Mesenchymal stem cell (in vitro differentiated cells and primary cell): ENCODE measurements at regions not wholly inside any gene's neighbourhood (a gene's known extent, or its start where the extent isn't known, plus 50 kb on each side); places are given as distances from the start of the nearest gene placed in this dataset.
"Not testable (repeated sequence)": the region's sequence is repeated elsewhere in the genome, so short reads cannot be mapped to it uniquely, and the experiment has no call there.

ENCODE experiments used
- DNase-seq: peaks from one replicate; pipeline ENCODE4 v3.0.0-alpha.2; 2013
- H2AFZ ChIP-seq: one replicate; pipeline ENCODE4 v1.6.1; 2013; ENCODE audit warnings: low read depth, mild to moderate bottlenecking, control low read depth, inconsistent platforms, low read length, moderate library complexity
- H2AK5ac ChIP-seq: 2 replicates; pipeline ENCODE4 v1.6.1; 2013; ENCODE audit warnings: low read length, moderate library complexity, mild to moderate bottlenecking, inconsistent platforms; ENCODE audit not compliant: severe bottlenecking
- H2BK120ac ChIP-seq: one replicate; pipeline ENCODE4 v1.6.1; 2013; ENCODE audit warnings: low read depth, mild to moderate bottlenecking, inconsistent platforms, low read length, moderate library complexity
- H2BK12ac ChIP-seq, 2 experiments: one replicate each; pipeline ENCODE4 v1.6.1; 2013; ENCODE audit warnings: inconsistent platforms in 2 of 2, low read length in 2 of 2, mild to moderate bottlenecking in 2 of 2, moderate library complexity in 2 of 2, control low read depth in 1 of 2
- H2BK15ac ChIP-seq: one replicate; pipeline ENCODE4 v1.6.1; 2013; ENCODE audit warnings: mild to moderate bottlenecking, low read depth, inconsistent platforms; ENCODE audit not compliant: poor library complexity, severe bottlenecking
- H2BK5ac ChIP-seq: 2 replicates; pipeline ENCODE4 v1.6.1; 2013; ENCODE audit warnings: low read depth, mild to moderate bottlenecking, low read length, control low read depth, inconsistent platforms; ENCODE audit not compliant: poor library complexity, severe bottlenecking
- H3K14ac ChIP-seq, 2 experiments: one replicate each; pipeline ENCODE4 v1.6.1; 2013; ENCODE audit warnings: inconsistent platforms in 2 of 2, low read length in 2 of 2, control low read depth in 1 of 2, mild to moderate bottlenecking in 1 of 2, moderate library complexity in 1 of 2
- H3K18ac ChIP-seq, 2 experiments: one replicate each; pipeline ENCODE4 v1.6.1; 2013; ENCODE audit warnings: inconsistent platforms in 2 of 2, low read length in 2 of 2, control low read depth in 1 of 2, low read depth in 1 of 2, mild to moderate bottlenecking in 1 of 2
- H3K23ac ChIP-seq, 2 experiments: one replicate each; pipeline ENCODE4 v1.6.1; 2013; ENCODE audit warnings: inconsistent platforms in 2 of 2, low read length in 2 of 2, mild to moderate bottlenecking in 2 of 2, moderate library complexity in 2 of 2, control low read depth in 1 of 2
- H3K27ac ChIP-seq: 2 replicates; pipeline ENCODE4 v1.5.1; 2013; ENCODE audit warnings: mild to moderate bottlenecking, moderate library complexity, low read length, control low read depth, inconsistent platforms; ENCODE audit not compliant: poor library complexity, severe bottlenecking
- H3K27me3 ChIP-seq, 2 experiments: 2 replicates each; pipeline versions ENCODE4 v1.6.1 to v1.7.0; 2013; ENCODE audit warnings: low read length in 2 of 2, mild to moderate bottlenecking in 2 of 2, moderate library complexity in 2 of 2, control low read depth in 1 of 2, inconsistent platforms in 1 of 2; ENCODE audit not compliant: control insufficient read depth in 1 of 2, insufficient read depth in 1 of 2
- H3K36me3 ChIP-seq, 2 experiments: 2 replicates each; pipeline versions ENCODE4 v1.6.1 to v1.7.0; 2013; ENCODE audit warnings: low read length in 2 of 2, control low read depth in 1 of 2, inconsistent platforms in 1 of 2, low read depth in 1 of 2, mild to moderate bottlenecking in 1 of 2; ENCODE audit not compliant: insufficient read depth in 2 of 2, control insufficient read depth in 1 of 2
- H3K4ac ChIP-seq, 2 experiments: one replicate each; pipeline ENCODE4 v1.6.1; 2013; ENCODE audit warnings: inconsistent platforms in 2 of 2, low read length in 2 of 2, mild to moderate bottlenecking in 2 of 2, moderate library complexity in 2 of 2, control low read depth in 1 of 2, low read depth in 1 of 2
- H3K4me1 ChIP-seq: 2 replicates; pipeline ENCODE4 v1.6.1; 2013; ENCODE audit warnings: low read depth, low read length, control low read depth; ENCODE audit not compliant: control insufficient read depth, insufficient read depth
- H3K4me2 ChIP-seq: 2 replicates; pipeline ENCODE4 v1.6.1; 2013; ENCODE audit warnings: low read length, mild to moderate bottlenecking, inconsistent platforms; ENCODE audit not compliant: poor library complexity, severe bottlenecking
- H3K4me3 ChIP-seq, 2 experiments: 2 replicates each; pipeline versions ENCODE4 v1.5.1 to v1.7.0; 2013; ENCODE audit warnings: low read length in 2 of 2, mild to moderate bottlenecking in 2 of 2, control low read depth in 1 of 2, low read depth in 1 of 2; ENCODE audit not compliant: insufficient read depth in 1 of 2
- H3K79me1 ChIP-seq: replicated peaks from 2 replicates; pipeline ENCODE4 v1.6.1; 2013; ENCODE audit warnings: mild to moderate bottlenecking, control low read depth, low read length, inconsistent platforms; ENCODE audit not compliant: poor library complexity, severe bottlenecking
- H3K9ac ChIP-seq: 2 replicates; pipeline ENCODE4 v1.7.0; 2013; ENCODE audit warnings: mild to moderate bottlenecking, low read length, moderate library complexity
- H3K9me3 ChIP-seq: 2 replicates; pipeline ENCODE4 v1.7.0; 2013; ENCODE audit warnings: mild to moderate bottlenecking, low read length; ENCODE audit not compliant: control insufficient read depth
- H4K8ac ChIP-seq: one replicate; pipeline ENCODE4 v1.6.1; 2013; ENCODE audit warnings: inconsistent platforms, mild to moderate bottlenecking, low read length, moderate library complexity
- H4K91ac ChIP-seq: one replicate; pipeline ENCODE4 v1.6.1; 2013; ENCODE audit warnings: mild to moderate bottlenecking, low read length, inconsistent platforms
- WGBS: methylation state at CpG from one replicate; pipeline ENCODE4 v1.1.7; 2013; ENCODE audit warnings: mixed read lengths; 5-methylcytosine and 5-hydroxymethylcytosine counted together

DNA sequence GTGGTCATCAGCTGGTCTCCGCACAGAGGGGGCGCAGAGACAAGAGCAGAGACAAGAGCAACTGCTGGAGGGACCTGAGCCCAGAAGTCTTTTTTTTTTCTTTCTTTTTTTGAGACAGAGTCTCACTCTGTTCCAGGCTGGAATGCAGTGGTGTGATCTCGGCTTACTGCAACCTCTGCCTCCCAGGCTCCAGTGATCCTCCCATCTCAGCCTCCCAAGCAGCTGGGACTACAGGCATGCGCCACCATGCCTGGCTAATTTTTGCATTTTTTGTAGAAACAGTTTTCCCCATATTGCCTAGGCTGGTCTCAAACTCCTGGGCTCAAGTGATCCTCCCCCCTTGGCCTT is 64.3 kb upstream of the LYRM9 start:
- H3K9ac ChIP-seq, H3K36me3 ChIP-seq, H3K23ac ChIP-seq, H3K4ac ChIP-seq, H3K4me2 ChIP-seq, H3K4me1 ChIP-seq, H3K18ac ChIP-seq, H2BK12ac ChIP-seq, H2BK5ac ChIP-seq, H2AK5ac ChIP-seq, DNase-seq, H3K4me3 ChIP-seq, H4K8ac ChIP-seq, H3K9me3 ChIP-seq, H3K27ac ChIP-seq, H2BK15ac ChIP-seq, H4K91ac ChIP-seq, H3K14ac ChIP-seq, H2BK120ac ChIP-seq, H2AFZ ChIP-seq, H3K79me1 ChIP-seq: not testable (repeated sequence)
- H3K27me3 ChIP-seq = peaks cover 42 to 70% of the 10 kb centered on the region in 2 experiments
- 57% methylated on average over 4 of the region's 4 CpGs for WGBS

DNA sequence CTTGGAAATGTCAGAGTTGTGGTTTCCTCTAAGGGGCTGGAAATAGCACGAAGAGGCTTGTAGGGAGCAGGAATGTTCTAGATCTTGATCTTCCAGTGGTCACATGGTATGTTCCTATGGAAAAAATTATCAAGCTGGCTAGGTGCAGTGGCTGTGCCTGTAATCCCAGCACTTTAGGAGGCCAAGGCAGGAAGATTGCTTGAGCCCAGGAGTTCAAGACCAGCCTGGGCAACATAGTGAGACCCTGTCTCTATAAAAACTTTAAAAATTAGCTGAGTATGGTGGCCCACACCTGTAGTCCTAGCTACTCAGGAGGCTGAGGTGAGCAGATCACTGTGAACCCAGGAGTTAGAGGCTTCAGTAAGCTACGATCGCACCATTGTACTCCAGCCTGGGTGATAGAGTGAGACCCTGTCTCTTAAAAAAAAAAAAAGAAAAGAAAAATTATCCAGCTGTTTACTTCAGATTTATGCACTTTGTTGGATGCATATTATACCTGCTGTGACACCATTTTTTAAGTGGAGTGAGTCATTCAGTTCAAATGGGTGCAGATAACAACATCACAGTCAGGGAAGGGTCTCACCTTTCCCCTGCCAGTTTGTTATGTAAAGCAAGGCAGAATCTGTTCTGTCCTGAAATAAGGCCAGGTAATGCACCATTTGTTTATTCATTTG is 65.7 kb upstream of the LYRM9 start:
- no peak overlapping the region for H3K14ac ChIP-seq
- H3K4me3 ChIP-seq = no peak overlapping the region
- H3K27ac ChIP-seq = no peak overlapping the region
- H3K4ac ChIP-seq = no peak overlapping the region
- no peaks in the 10 kb centered on the region for H3K9me3 ChIP-seq
- no peaks in the 10 kb centered on the region for H3K36me3 ChIP-seq
- H3K4me2 ChIP-seq = no peak overlapping the region
- H3K9ac ChIP-seq = no peak overlapping the region
- no peak overlapping the region for H2BK15ac ChIP-seq
- no peak overlapping the region for H2AFZ ChIP-seq
- H2BK12ac ChIP-seq = no peak overlapping the region
- DNase-seq = no peak
- no peak overlapping the region for H4K8ac ChIP-seq
- no peak overlapping the region for H4K91ac ChIP-seq
- WGBS = 55% methylated on average over 1 of the region's 3 CpGs
- H3K79me1 ChIP-seq = no peaks in the 10 kb centered on the region
- H2BK5ac ChIP-seq = no peak overlapping the region
- peaks cover 42 to 64% of the 10 kb centered on the region in 2 experiments for H3K27me3 ChIP-seq
- no peak overlapping the region for H3K18ac ChIP-seq
- H2AK5ac ChIP-seq = no peak overlapping the region
- no peak overlapping the region for H3K23ac ChIP-seq
- no peaks in the 10 kb centered on the region for H3K4me1 ChIP-seq
- H2BK120ac ChIP-seq = no peak overlapping the region

DNA sequence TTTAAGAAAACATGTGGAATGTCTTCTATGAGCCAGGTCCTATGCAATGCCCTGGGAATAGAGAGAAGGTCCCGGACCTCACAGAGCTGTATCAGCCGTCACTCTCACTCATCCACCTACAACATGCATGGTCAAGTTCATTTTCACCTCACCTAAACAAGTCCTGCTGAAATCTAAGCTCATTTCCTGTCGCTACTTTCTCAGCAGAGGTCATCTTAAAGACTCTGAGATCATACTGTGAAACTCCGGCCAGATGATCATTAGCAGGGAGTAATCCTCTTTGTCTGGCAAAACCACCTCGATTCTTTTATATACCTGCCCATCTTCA is 66.2 kb upstream of the LYRM9 start:
- Histone ChIP-seq H3K18ac (no peak overlapping the region), H3K27me3 (peaks cover 38 to 60% of the 10 kb centered on the region in 2 experiments), H2BK15ac (no peak overlapping the region), H4K91ac (no peak overlapping the region), H3K4me2 (no peak overlapping the region), H3K36me3 (no peaks in the 10 kb centered on the region), H2BK12ac (no peak overlapping the region), H3K79me1 (no peaks in the 10 kb centered on the region), H2AFZ (no peak overlapping the region), H4K8ac (no peak overlapping the region), H2BK120ac (no peak overlapping the region), H3K4me3 (no peak overlapping the region), H3K27ac (no peak overlapping the region), H3K23ac (no peak overlapping the region), H3K4me1 (no peaks in the 10 kb centered on the region), H3K4ac (no peak overlapping the region), H3K14ac (no peak overlapping the region), H2BK5ac (no peak overlapping the region), H3K9ac (no peak overlapping the region), H2AK5ac (no peak overlapping the region), H3K9me3 (no peaks in the 10 kb centered on the region)
- 41% methylated on average over 5 of the region's 5 CpGs for WGBS
- DNase-seq = no peak

- no peak for DNase-seq
Measured at GRCh38 chr17:27960183-27960849, 67.2 kb upstream of the LYRM9 start.

More at GRCh38 chr17:27960183-27960849, 67.2 kb upstream of the LYRM9 start:
- H3K18ac ChIP-seq = no peak overlapping the region
- no peak overlapping the region for H2BK15ac ChIP-seq
- H3K27me3 ChIP-seq = peaks cover 34 to 55% of the 10 kb centered on the region in 2 experiments
- H3K9ac ChIP-seq = no peak overlapping the region
- no peak overlapping the region for H3K27ac ChIP-seq
- no peak overlapping the region for H2BK120ac ChIP-seq
- no peak overlapping the region for H2AK5ac ChIP-seq
- no peaks in the 10 kb centered on the region for H3K79me1 ChIP-seq
- H3K23ac ChIP-seq = no peak overlapping the region
- no peak overlapping the region for H4K91ac ChIP-seq
- no peak overlapping the region for H2BK12ac ChIP-seq
- H2BK5ac ChIP-seq = no peak overlapping the region
- H3K4me2 ChIP-seq = no peak overlapping the region
- H3K9me3 ChIP-seq = no peaks in the 10 kb centered on the region
- no peak overlapping the region for H3K4me3 ChIP-seq
- no peak overlapping the region for H3K4ac ChIP-seq
- no peak overlapping the region for H4K8ac ChIP-seq
- H2AFZ ChIP-seq = no peak overlapping the region
- 95% methylated on average over 3 of the region's 6 CpGs for WGBS
- no peaks in the 10 kb centered on the region for H3K36me3 ChIP-seq
- H3K14ac ChIP-seq = no peak overlapping the region
- peaks cover 6% of the 10 kb centered on the region for H3K4me1 ChIP-seq
